Effector memory CD8-positive, alpha-beta T cell (primary cell): ENCODE measurements at regions not wholly inside any gene's neighbourhood (a gene's known extent, or its start where the extent isn't known, plus 50 kb on each side); places are given as distances from the start of the nearest gene placed in this dataset.
A peak's percentile ranks its signal among the peaks of the same experiment; 100 is the strongest.

Experiments used
- ATAC-seq: fragments of 150-1000 bp; cut with Tn5 transposase; replicated peaks from 2 replicates; pipeline ENCODE4 v1.10.0; 2021; ENCODE audit warnings: mild to moderate bottlenecking, moderate library complexity
- DNase-seq, 3 experiments: peaks; one replicate each; pipeline ENCODE4 v3.0.0; 2021
- H3K27ac Mint-ChIP-seq, 2 donors: one replicate each; pipeline ENCODE4 v1.8.0; 2022; ENCODE audit warnings: mild to moderate bottlenecking in 2 of 2, mixed read lengths in 2 of 2, moderate library complexity in 2 of 2
- H3K27me3 Mint-ChIP-seq, 2 donors: one replicate each; pipeline ENCODE4 v1.8.0; 2022; ENCODE audit warnings: mixed read lengths in 2 of 2
- H3K36me3 Mint-ChIP-seq: one replicate; pipeline ENCODE4 v1.8.0; 2022; ENCODE audit warnings: mild to moderate bottlenecking, moderate library complexity, mixed read lengths; ENCODE audit not compliant: insufficient read depth
- H3K4me1 Mint-ChIP-seq, 2 donors: one replicate each; pipeline ENCODE4 v1.8.0; 2022; ENCODE audit warnings: low read depth in 2 of 2, mixed read lengths in 2 of 2
- H3K4me3 Mint-ChIP-seq, 2 donors: one replicate each; pipeline ENCODE4 v1.8.0; 2022; ENCODE audit warnings: mild to moderate bottlenecking in 2 of 2, mixed read lengths in 2 of 2, moderate library complexity in 2 of 2
- H3K9me3 Mint-ChIP-seq, 2 donors: one replicate each; pipeline ENCODE4 v1.8.0; 2022; ENCODE audit warnings: mixed read lengths in 2 of 2

- peak overlapping the region in 1 of 2 donors; percentile 54 for H3K27ac Mint-ChIP-seq
- peaks cover 0 to 26% of the 10 kb centered on the region in 2 donors for H3K27me3 Mint-ChIP-seq
- H3K36me3 Mint-ChIP-seq: no peaks in the 10 kb centered on the region
- no peak for ATAC-seq
- no peaks in the 10 kb centered on the region for H3K4me1 Mint-ChIP-seq
- H3K9me3 Mint-ChIP-seq: no peaks in the 10 kb centered on the region
- DNase-seq: no peak
- H3K4me3 Mint-ChIP-seq: no peak overlapping the region
Observed at GRCh38 chr15:70383856-70384255, 286.1 kb upstream of the TLE3 start.

GRCh38 chr15:70382762-70383458 lies 285.2 kb upstream of the TLE3 start:
- Mint-ChIP-seq H3K27ac (peak overlapping the region in 1 of 2 donors; percentile 54), H3K9me3 (no peaks in the 10 kb centered on the region), H3K4me1 (no peaks in the 10 kb centered on the region), H3K4me3 (no peak overlapping the region), H3K36me3 (no peaks in the 10 kb centered on the region), H3K27me3 (peaks cover 0 to 35% of the 10 kb centered on the region in 2 donors)
- no peak for DNase-seq
- ATAC-seq: no peak

GRCh38 chr15:70382009-70382749 lies 284.5 kb upstream of the TLE3 start:
- Mint-ChIP-seq H3K4me1 (no peaks in the 10 kb centered on the region), H3K27ac (no peak overlapping the region), H3K4me3 (no peak overlapping the region), H3K36me3 (no peaks in the 10 kb centered on the region), H3K27me3 (peaks cover 0 to 42% of the 10 kb centered on the region in 2 donors), H3K9me3 (no peaks in the 10 kb centered on the region)
- ATAC-seq (no peak), DNase-seq (no peak)

- Mint-ChIP-seq H3K27me3 (peaks cover 11 to 53% of the 10 kb centered on the region in 2 donors), H3K36me3 (peaks cover 2% of the 10 kb centered on the region), H3K4me1 (peaks cover 0 to 4% of the 10 kb centered on the region in 2 donors), H3K9me3 (no peaks in the 10 kb centered on the region), H3K27ac (no peak overlapping the region), H3K4me3 (no peak overlapping the region)
- ATAC-seq: no peak
- no peak for DNase-seq
Observed at GRCh38 chr15:70379938-70380883, 282.5 kb upstream of the TLE3 start.

- Mint-ChIP-seq H3K9me3 (no peaks in the 10 kb centered on the region), H3K4me3 (no peak overlapping the region), H3K36me3 (peaks cover 2% of the 10 kb centered on the region), H3K27me3 (peaks cover 15 to 64% of the 10 kb centered on the region in 2 donors), H3K4me1 (peaks cover 0 to 4% of the 10 kb centered on the region in 2 donors), H3K27ac (peak overlapping the region in 1 of 2 donors; percentile 46)
- DNase-seq (no peak), ATAC-seq (no peak)
Observed at GRCh38 chr15:70379134-70379533, 281.4 kb upstream of the TLE3 start.

GRCh38 chr15:70378126-70379031 lies 280.7 kb upstream of the TLE3 start:
- peaks cover 2% of the 10 kb centered on the region for H3K36me3 Mint-ChIP-seq
- no peaks in the 10 kb centered on the region for H3K9me3 Mint-ChIP-seq

DNA sequence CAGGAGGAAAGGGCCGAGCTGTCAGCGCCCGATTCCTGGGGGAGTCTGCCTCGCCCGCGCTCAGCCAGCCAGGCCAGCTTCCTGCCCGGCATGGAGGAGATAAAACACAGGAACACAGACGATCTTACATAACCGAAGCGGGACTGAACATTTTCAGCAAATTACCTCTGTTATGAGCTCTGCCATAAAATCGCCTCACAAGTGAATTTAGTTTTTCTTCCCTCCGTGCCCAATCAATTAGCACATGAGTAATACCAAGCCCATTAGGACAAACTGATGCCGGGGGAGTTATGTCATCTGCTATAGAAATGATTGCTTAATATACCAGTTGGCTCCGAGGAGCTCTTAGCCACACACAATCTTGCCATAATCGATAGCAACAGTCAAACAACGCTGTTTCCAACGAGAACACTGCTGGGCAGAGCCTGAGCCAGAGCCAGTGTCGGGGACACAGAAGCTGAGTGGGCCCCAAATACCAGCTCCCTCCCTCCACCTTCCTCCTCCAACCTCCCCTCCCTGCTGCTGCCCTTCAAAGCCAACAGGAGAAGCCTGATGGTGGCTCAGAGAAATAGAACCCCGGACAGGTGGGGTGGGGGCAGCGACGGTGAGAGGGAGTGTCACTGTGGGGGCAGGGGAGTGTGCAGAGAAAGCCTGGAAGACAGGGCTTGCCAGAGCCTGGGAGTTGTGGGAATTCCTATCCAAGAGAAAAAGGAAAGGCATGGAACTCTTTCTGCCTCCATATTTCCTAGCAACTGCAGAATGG lies 279.4 kb upstream of the TLE3 start:
- Mint-ChIP-seq H3K36me3 (peaks cover 2% of the 10 kb centered on the region), H3K27me3 (peaks cover 15 to 81% of the 10 kb centered on the region in 2 donors), H3K4me1 (peaks cover 0 to 4% of the 10 kb centered on the region in 2 donors), H3K27ac (no peak overlapping the region), H3K4me3 (no peak overlapping the region), H3K9me3 (no peaks in the 10 kb centered on the region)
- ATAC-seq (no peak), DNase-seq (no peak)

More at GRCh38 chr15:70378126-70379031, 280.7 kb upstream of the TLE3 start:
- H3K27ac Mint-ChIP-seq: peak overlapping the region in 1 of 2 donors; percentile 46
- H3K4me3 Mint-ChIP-seq: no peak overlapping the region
- H3K4me1 Mint-ChIP-seq: peaks cover 0 to 4% of the 10 kb centered on the region in 2 donors
- H3K27me3 Mint-ChIP-seq: peaks cover 15 to 72% of the 10 kb centered on the region in 2 donors
- no peak for ATAC-seq
- no peak for DNase-seq

GRCh38 chr15:70376031-70376928 lies 278.6 kb upstream of the TLE3 start:
- ATAC-seq (no peak), DNase-seq (no peak)
- Mint-ChIP-seq H3K4me1 (peaks cover 0 to 4% of the 10 kb centered on the region in 2 donors), H3K27ac (no peak overlapping the region), H3K27me3 (peaks cover 15 to 88% of the 10 kb centered on the region in 2 donors), H3K9me3 (no peaks in the 10 kb centered on the region), H3K4me3 (no peak overlapping the region), H3K36me3 (peaks cover 2% of the 10 kb centered on the region)

DNA sequence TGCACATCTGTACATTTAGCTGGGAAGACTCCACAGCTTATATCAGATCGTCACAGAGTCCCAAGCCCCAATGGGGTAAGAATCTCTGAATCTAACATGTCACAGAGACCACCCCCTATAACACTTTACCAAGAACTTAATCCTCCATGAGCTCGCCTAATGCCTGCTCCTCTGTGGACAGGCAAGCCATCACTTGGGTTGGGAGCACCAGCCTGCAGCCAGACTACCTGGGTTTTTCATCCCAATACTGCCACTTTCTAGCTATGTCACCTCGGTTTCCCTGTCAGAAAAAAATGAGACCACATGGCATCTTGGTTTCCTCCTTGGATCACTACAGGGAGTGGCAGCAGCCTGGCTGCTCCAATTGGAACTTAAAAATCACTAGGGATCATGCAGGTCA lies 277.9 kb upstream of the TLE3 start:
- Mint-ChIP-seq H3K27me3 (peaks cover 15 to 95% of the 10 kb centered on the region in 2 donors), H3K4me1 (peaks cover 0 to 4% of the 10 kb centered on the region in 2 donors), H3K4me3 (no peak overlapping the region), H3K9me3 (no peaks in the 10 kb centered on the region), H3K36me3 (peaks cover 2% of the 10 kb centered on the region), H3K27ac (no peak overlapping the region)
- DNase-seq (no peak), ATAC-seq (no peak)

DNA sequence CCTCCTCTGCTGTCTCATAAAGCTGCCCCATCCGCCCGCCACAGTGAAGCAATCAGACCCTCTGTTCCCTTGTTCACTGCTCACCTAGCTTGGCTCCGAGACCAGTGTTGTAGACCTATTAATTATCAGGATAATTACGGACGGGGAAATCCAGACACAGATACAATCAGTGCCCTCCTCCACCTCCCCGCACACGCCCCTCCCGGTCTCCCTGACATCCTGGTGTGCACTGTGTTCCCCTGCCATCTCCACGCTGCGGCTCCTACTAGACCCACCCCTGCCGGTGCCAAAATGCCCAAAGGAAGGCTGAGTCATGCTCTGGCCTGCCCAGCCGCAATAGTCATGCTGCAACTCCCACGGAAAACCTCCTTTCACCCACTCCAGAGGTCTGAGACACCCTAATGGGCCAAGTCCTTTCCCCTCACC lies 277.3 kb upstream of the TLE3 start:
- Mint-ChIP-seq H3K9me3 (no peaks in the 10 kb centered on the region), H3K27ac (no peak overlapping the region), H3K4me3 (no peak overlapping the region), H3K27me3 (peaks cover 15 to 95% of the 10 kb centered on the region in 2 donors), H3K4me1 (peaks cover 0 to 4% of the 10 kb centered on the region in 2 donors), H3K36me3 (peaks cover 2% of the 10 kb centered on the region)
- DNase-seq (no peak), ATAC-seq (no peak)

- no peak for DNase-seq
- Mint-ChIP-seq H3K27ac (no peak overlapping the region), H3K4me3 (no peak overlapping the region), H3K27me3 (peaks cover 15 to 87% of the 10 kb centered on the region in 2 donors), H3K9me3 (no peaks in the 10 kb centered on the region), H3K36me3 (peaks cover 2% of the 10 kb centered on the region), H3K4me1 (peaks cover 0 to 4% of the 10 kb centered on the region in 2 donors)
- no peak for ATAC-seq
Observed at GRCh38 chr15:70374096-70374495, 276.4 kb upstream of the TLE3 start.
